Transverse colon (tissue), 4 donors: ENCODE measurements at regions not wholly inside any gene's neighbourhood (a gene's known extent, or its start where the extent isn't known, plus 50 kb on each side); places are given as distances from the start of the nearest gene placed in this dataset.

Source experiments
- POLR2AphosphoS5 ChIP-seq, 3 donors: sonication (generic); formaldehyde crosslinking; IDR thresholded peaks; one replicate each; pipeline ENCODE4 v1.6.1; 2016; ENCODE audit warnings: antibody characterized with exemption in 3 of 3
- TF ChIP-seq, protein P1 (sequence below), 5 experiments: fragments of 200-600 bp in 3 of 5; fragments of 450-650 bp in 2 of 5; sonication (generic) in 3 of 5; IDR thresholded peaks; 1 replicate in 2 of 5; 2 replicates in 3 of 5; pipeline ENCODE4 v1.5.1; 2016 to 2017; ENCODE audit warnings: antibody characterized with exemption in 5 of 5, inconsistent platforms in 3 of 5, mild to moderate bottlenecking in 2 of 5, moderate library complexity in 1 of 5

DNA sequence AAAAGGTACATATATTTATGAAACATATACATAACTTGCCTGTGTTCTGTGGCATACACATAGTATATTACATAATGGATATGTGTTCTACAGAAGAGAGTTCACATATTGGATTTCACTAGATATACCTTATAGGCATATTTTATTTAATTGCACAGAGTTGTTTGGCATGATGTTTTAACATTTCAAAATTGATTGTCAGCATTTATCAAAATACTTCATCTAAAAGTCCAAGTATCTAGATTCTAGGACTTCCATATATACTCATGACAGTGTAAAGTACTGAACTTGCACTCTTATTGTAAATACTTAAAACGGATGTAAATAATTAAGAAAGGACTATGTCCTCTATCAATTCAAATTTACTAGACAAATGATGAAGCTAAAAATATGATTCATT, 995.3 kb upstream of the LRRTM1 start:
- TF ChIP-seq, protein P1, sequence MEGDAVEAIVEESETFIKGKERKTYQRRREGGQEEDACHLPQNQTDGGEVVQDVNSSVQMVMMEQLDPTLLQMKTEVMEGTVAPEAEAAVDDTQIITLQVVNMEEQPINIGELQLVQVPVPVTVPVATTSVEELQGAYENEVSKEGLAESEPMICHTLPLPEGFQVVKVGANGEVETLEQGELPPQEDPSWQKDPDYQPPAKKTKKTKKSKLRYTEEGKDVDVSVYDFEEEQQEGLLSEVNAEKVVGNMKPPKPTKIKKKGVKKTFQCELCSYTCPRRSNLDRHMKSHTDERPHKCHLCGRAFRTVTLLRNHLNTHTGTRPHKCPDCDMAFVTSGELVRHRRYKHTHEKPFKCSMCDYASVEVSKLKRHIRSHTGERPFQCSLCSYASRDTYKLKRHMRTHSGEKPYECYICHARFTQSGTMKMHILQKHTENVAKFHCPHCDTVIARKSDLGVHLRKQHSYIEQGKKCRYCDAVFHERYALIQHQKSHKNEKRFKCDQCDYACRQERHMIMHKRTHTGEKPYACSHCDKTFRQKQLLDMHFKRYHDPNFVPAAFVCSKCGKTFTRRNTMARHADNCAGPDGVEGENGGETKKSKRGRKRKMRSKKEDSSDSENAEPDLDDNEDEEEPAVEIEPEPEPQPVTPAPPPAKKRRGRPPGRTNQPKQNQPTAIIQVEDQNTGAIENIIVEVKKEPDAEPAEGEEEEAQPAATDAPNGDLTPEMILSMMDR (IDR thresholded peaks at IDR 0.05): no peak
- no peak for TF ChIP-seq POLR2AphosphoS5 (IDR thresholded peaks at IDR 0.05)
